ENCODE measurements at regions not wholly inside any gene's neighbourhood (a gene's known extent, or its start where the extent isn't known, plus 50 kb on each side); places are given as distances from the start of the nearest gene placed in this dataset.

DNA sequence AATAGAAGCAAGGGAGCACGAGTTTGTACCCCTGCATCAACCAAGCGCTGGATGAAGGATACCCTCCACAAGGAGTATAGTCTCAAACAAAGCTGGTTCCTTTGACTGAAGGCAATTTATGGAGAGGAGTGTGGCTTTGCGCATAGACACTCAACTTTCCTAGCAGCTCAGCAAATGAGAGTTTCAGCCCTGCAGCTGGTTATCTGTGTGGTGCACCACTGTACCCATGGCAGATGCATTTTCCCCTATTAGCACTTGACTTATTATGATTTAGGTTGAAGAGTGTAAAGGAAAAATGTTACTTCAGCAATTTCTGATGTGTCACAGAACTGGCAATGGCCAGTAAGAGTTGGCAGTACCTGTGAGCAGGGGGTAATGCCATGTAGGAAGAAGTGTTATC is 440.1 kb upstream of the LINC00305 start:
- H3K4me2 ChIP-seq (ENCODE audit: extremely low read depth, insufficient read depth, low read length), result no peak overlapping the region
- H4K20me1 ChIP-seq (ENCODE audit: control insufficient read depth, extremely low read depth, insufficient read depth, low read length), result no peaks in the 10 kb centered on the region
- no peak overlapping the region for H3K27ac ChIP-seq (ENCODE audit: insufficient read depth, low read length)
- H3K4me3 ChIP-seq (replicated peaks in 1 of 4; ENCODE audit: control extremely low read depth in 1 of 4, insufficient read depth in 1 of 4, low read depth in 3 of 4, low read length in 4 of 4), result no peak overlapping the region
- H3K79me2 ChIP-seq (ENCODE audit: control insufficient read depth, insufficient read depth, low read length), result no peaks in the 10 kb centered on the region
- DNase-seq (ENCODE audit: low read depth in 2 of 2), result no peak
- H3K36me3 ChIP-seq (ENCODE audit: control insufficient read depth, insufficient read depth, low read length), result no peaks in the 10 kb centered on the region
- no peaks in the 10 kb centered on the region for H3K9me3 ChIP-seq (ENCODE audit: control insufficient read depth, insufficient read depth, low read depth, low read length)
- no peaks in the 10 kb centered on the region for H3K27me3 ChIP-seq (ENCODE audit: control insufficient read depth, insufficient read depth, low read length)
- TF ChIP-seq, protein P1, sequence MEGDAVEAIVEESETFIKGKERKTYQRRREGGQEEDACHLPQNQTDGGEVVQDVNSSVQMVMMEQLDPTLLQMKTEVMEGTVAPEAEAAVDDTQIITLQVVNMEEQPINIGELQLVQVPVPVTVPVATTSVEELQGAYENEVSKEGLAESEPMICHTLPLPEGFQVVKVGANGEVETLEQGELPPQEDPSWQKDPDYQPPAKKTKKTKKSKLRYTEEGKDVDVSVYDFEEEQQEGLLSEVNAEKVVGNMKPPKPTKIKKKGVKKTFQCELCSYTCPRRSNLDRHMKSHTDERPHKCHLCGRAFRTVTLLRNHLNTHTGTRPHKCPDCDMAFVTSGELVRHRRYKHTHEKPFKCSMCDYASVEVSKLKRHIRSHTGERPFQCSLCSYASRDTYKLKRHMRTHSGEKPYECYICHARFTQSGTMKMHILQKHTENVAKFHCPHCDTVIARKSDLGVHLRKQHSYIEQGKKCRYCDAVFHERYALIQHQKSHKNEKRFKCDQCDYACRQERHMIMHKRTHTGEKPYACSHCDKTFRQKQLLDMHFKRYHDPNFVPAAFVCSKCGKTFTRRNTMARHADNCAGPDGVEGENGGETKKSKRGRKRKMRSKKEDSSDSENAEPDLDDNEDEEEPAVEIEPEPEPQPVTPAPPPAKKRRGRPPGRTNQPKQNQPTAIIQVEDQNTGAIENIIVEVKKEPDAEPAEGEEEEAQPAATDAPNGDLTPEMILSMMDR (conservative IDR thresholded peaks at IDR 0.05 in 1 of 2, IDR thresholded peaks at IDR 0.05 in 1 of 2; ENCODE audit: low read depth in 1 of 2, low read length in 2 of 2), result no peak
- TF ChIP-seq EZH2 (IDR thresholded peaks at IDR 0.05; ENCODE audit: low read length, missing control alignments), result no peak
- H3K4me1 ChIP-seq (ENCODE audit: control insufficient read depth, extremely low read depth, insufficient read depth, low read length), result no peaks in the 10 kb centered on the region
- no peak overlapping the region for H3K9ac ChIP-seq (ENCODE audit: insufficient read depth, low read length)
- no peak overlapping the region for H2AFZ ChIP-seq (ENCODE audit: low read length)

DNA sequence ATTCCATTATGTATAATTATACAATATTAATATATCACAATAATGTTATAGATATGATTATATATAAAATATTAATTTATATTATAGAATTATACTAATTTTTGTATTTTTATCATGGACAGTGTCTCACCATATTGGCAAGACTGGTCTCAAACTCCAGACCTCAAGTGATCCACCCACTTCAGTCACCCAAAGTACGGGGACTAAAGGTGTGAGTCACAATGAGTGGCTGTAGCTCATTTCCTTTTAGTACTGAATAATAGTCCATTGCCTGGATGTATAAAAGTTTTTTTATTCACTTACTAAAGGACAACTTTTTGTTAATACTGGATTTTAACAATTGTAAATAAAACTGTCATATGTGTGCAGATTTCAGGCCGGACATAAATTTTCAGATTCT is 417.6 kb upstream of the LINC00305 start:
- Histone ChIP-seq H3K79me2 (ENCODE audit: control insufficient read depth, insufficient read depth, low read length) (no peaks in the 10 kb centered on the region), H3K9ac (ENCODE audit: insufficient read depth, low read length) (no peak overlapping the region), H2AFZ (ENCODE audit: low read length) (no peak overlapping the region), H3K36me3 (ENCODE audit: control insufficient read depth, insufficient read depth, low read length) (no peaks in the 10 kb centered on the region), H3K27me3 (ENCODE audit: control insufficient read depth, insufficient read depth, low read length) (no peaks in the 10 kb centered on the region), H3K27ac (ENCODE audit: insufficient read depth, low read length) (no peak overlapping the region), H3K4me3 (replicated peaks in 1 of 4; ENCODE audit: control extremely low read depth in 1 of 4, insufficient read depth in 1 of 4, low read depth in 3 of 4, low read length in 4 of 4) (no peak overlapping the region), H3K4me1 (ENCODE audit: control insufficient read depth, extremely low read depth, insufficient read depth, low read length) (no peaks in the 10 kb centered on the region), H3K9me3 (ENCODE audit: control insufficient read depth, insufficient read depth, low read depth, low read length) (no peaks in the 10 kb centered on the region), H3K4me2 (ENCODE audit: extremely low read depth, insufficient read depth, low read length) (no peak overlapping the region), H4K20me1 (ENCODE audit: control insufficient read depth, extremely low read depth, insufficient read depth, low read length) (no peaks in the 10 kb centered on the region)
- TF ChIP-seq EZH2 (IDR thresholded peaks at IDR 0.05; ENCODE audit: low read length, missing control alignments), result no peak
- TF ChIP-seq, protein P1 (conservative IDR thresholded peaks at IDR 0.05 in 1 of 2, IDR thresholded peaks at IDR 0.05 in 1 of 2; ENCODE audit: low read depth in 1 of 2, low read length in 2 of 2), result no peak
- DNase-seq (ENCODE audit: low read depth in 2 of 2), result no peak

DNA sequence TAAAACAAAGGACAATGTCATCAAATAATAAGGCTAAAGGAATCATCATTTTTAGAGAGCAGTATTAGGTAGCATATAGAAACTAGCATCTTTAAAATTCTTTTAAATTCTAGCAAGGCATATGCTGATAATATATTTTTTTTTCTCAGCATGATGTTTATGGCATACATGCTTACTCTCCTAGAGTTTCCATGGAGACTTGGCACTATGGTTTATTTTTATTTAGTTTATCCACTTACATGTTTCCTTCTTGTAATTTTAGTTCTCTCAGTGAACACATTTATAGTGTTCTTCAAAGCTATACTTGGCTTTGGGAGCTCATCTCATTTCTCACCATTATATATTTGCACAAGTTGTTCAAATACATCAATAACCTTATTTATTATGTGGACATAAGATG is 413.8 kb upstream of the LINC00305 start:
- Histone ChIP-seq H2AFZ (ENCODE audit: low read length) (no peak overlapping the region), H3K9ac (ENCODE audit: insufficient read depth, low read length) (no peak overlapping the region), H3K27ac (ENCODE audit: insufficient read depth, low read length) (no peak overlapping the region), H3K79me2 (ENCODE audit: control insufficient read depth, insufficient read depth, low read length) (no peaks in the 10 kb centered on the region), H3K4me1 (ENCODE audit: control insufficient read depth, extremely low read depth, insufficient read depth, low read length) (no peaks in the 10 kb centered on the region), H4K20me1 (ENCODE audit: control insufficient read depth, extremely low read depth, insufficient read depth, low read length) (no peaks in the 10 kb centered on the region), H3K36me3 (ENCODE audit: control insufficient read depth, insufficient read depth, low read length) (no peaks in the 10 kb centered on the region), H3K4me2 (ENCODE audit: extremely low read depth, insufficient read depth, low read length) (no peak overlapping the region), H3K9me3 (ENCODE audit: control insufficient read depth, insufficient read depth, low read depth, low read length) (no peaks in the 10 kb centered on the region), H3K27me3 (ENCODE audit: control insufficient read depth, insufficient read depth, low read length) (no peaks in the 10 kb centered on the region), H3K4me3 (replicated peaks in 1 of 4; ENCODE audit: control extremely low read depth in 1 of 4, insufficient read depth in 1 of 4, low read depth in 3 of 4, low read length in 4 of 4) (no peak overlapping the region)
- no peak for DNase-seq (ENCODE audit: low read depth in 2 of 2)
- TF ChIP-seq EZH2 (IDR thresholded peaks at IDR 0.05; ENCODE audit: low read length, missing control alignments), result no peak
- TF ChIP-seq, protein P1 (conservative IDR thresholded peaks at IDR 0.05 in 1 of 2, IDR thresholded peaks at IDR 0.05 in 1 of 2; ENCODE audit: low read depth in 1 of 2, low read length in 2 of 2), result no peak

Measured in fibroblast of lung (primary cell).